HG02938 (cell line): ENCODE measurements at regions not wholly inside any gene's neighbourhood (a gene's known extent, or its start where the extent isn't known, plus 50 kb on each side); places are given as distances from the start of the nearest gene placed in this dataset.

ENCODE experiments used
- ATAC-seq: cut with Tn5 transposase; IDR thresholded peaks from one replicate; pipeline ENCODE4 v1.9.1; 2021; ENCODE audit warnings: mild to moderate bottlenecking, moderate library complexity; ENCODE audit not compliant: unreplicated experiment

GRCh38 chr22:47847131-47847890, 1084.9 kb downstream of the TBC1D22A start:
- ATAC-seq, result no peak

GRCh38 chr22:47846206-47846605, 1083.8 kb downstream of the TBC1D22A start:
- no peak for ATAC-seq

GRCh38 chr22:47842119-47842518, 1079.7 kb downstream of the TBC1D22A start:
- no peak for ATAC-seq

GRCh38 chr22:47841156-47841555, 1078.7 kb downstream of the TBC1D22A start:
- ATAC-seq, result no peak

- ATAC-seq, result no peak
Measured at GRCh38 chr22:47839595-47840227, 1077.3 kb downstream of the TBC1D22A start.

- no peak for ATAC-seq
Measured at GRCh38 chr22:47837703-47838102, 1075.3 kb downstream of the TBC1D22A start.

- no peak for ATAC-seq
Measured at GRCh38 chr22:47836957-47837356, 1074.5 kb downstream of the TBC1D22A start.

- no peak for ATAC-seq
Measured at GRCh38 chr22:47835726-47836125, 1073.3 kb downstream of the TBC1D22A start.

GRCh38 chr22:47826016-47826415, 1063.6 kb downstream of the TBC1D22A start:
- no peak for ATAC-seq

GRCh38 chr22:47822422-47822821, 1060.0 kb downstream of the TBC1D22A start:
- no peak for ATAC-seq

- no peak for ATAC-seq
Measured at GRCh38 chr22:47818496-47818895, 1056.0 kb downstream of the TBC1D22A start.

GRCh38 chr22:47817380-47817779, 1054.9 kb downstream of the TBC1D22A start:
- no peak for ATAC-seq

GRCh38 chr22:47816863-47817210, 1054.4 kb downstream of the TBC1D22A start:
- no peak for ATAC-seq

GRCh38 chr22:47816121-47816862, 1053.8 kb downstream of the TBC1D22A start:
- ATAC-seq, result no peak

GRCh38 chr22:47814474-47814873, 1052.0 kb downstream of the TBC1D22A start:
- no peak for ATAC-seq

- ATAC-seq, result no peak
Measured at GRCh38 chr22:47813661-47814060, 1051.2 kb downstream of the TBC1D22A start.

- ATAC-seq, result no peak
Measured at GRCh38 chr22:47811971-47812370, 1049.5 kb downstream of the TBC1D22A start.

- ATAC-seq, result no peak
Measured at GRCh38 chr22:47810505-47811500, 1048.4 kb downstream of the TBC1D22A start.

GRCh38 chr22:47808886-47809620, 1046.6 kb downstream of the TBC1D22A start:
- no peak for ATAC-seq

- ATAC-seq, result no peak
Measured at GRCh38 chr22:47808236-47808635, 1045.8 kb downstream of the TBC1D22A start.
